Fibroblast of peridontal ligament (primary cell): ENCODE measurements at regions not wholly inside any gene's neighbourhood (a gene's known extent, or its start where the extent isn't known, plus 50 kb on each side); places are given as distances from the start of the nearest gene placed in this dataset.
A peak's percentile ranks its signal among the peaks of the same experiment; 100 is the strongest.
"Not testable (repeated sequence)": the region's sequence is repeated elsewhere in the genome, so short reads cannot be mapped to it uniquely, and the experiment has no call there.

Experiments used
- DNase-seq: peaks from one replicate; pipeline ENCODE4 v3.0.0-alpha.2; 2010; ENCODE audit errors: extremely low read depth

GRCh38 chr2:43149482-43150107, 76.8 kb downstream of the ZFP36L2 start:
- DNase-seq: no peak

DNA sequence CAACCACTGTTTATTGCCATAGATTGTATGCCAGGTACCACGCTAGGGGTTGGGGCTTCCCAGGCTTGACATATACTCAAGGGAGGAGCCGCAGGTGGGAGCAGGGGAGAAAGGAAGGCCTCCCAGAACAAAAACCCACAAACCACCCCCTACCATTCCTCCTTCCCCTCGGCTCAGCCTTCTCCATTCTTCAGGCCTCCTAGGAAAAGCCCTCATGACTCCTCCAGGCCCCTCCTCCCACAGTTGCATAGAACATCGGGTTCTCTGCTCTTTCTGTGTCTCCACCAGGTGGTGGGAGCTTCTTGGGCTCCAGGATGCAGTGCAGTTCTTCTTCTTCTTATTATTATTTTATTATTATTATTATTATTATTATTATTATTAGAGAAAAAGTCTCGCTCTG, 80.3 kb downstream of the ZFP36L2 start:
- no peak for DNase-seq

DNA sequence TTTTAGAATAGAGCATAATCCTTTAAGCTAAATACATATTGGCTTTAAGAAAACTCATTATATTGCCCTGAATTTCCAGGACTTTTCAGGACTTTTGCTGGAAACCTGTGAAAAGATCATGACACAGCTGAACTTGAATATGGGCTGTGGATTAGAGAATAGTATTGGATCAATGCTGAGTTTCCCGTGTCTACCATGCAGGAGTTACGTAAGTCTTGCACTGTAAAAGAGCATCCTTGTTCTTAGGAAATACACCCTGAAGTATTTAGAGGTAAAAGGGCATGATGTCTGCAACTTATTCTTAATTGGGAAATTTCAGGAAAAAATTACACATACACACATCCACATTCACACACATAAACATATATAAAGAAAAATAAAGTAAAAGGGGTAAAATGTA, 82.1 kb downstream of the ZFP36L2 start:
- DNase-seq: peak; percentile 31

- no peak for DNase-seq
These were observed 82.7 kb downstream of the ZFP36L2 start for GRCh38 chr2:43143756-43144155.

DNA sequence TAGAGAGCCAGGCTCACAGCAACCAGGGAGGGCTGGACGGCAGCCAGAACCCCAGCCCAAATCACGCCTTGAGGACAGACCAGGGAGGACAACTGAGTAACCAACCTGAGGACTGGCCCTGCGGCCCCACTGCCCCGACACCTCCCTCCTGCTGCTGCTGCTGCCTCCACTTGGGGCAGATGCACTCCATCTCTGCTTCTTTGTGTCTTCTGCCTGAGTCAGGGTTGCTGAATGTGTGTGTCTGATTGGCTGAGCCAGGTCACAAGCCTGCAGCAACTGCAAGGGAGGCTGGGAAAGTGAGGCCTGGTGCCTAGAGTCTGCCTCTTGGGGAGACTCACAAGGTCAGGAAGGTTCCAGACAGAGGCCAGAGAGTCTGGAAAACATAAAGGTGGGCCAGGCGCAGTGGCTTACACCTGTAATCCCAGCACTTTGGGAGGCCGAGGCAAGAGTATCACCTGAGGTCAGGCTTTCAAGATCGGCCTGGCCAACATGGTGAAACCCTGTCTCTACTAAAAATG, 83.4 kb downstream of the ZFP36L2 start:
- DNase-seq: no peak

DNA sequence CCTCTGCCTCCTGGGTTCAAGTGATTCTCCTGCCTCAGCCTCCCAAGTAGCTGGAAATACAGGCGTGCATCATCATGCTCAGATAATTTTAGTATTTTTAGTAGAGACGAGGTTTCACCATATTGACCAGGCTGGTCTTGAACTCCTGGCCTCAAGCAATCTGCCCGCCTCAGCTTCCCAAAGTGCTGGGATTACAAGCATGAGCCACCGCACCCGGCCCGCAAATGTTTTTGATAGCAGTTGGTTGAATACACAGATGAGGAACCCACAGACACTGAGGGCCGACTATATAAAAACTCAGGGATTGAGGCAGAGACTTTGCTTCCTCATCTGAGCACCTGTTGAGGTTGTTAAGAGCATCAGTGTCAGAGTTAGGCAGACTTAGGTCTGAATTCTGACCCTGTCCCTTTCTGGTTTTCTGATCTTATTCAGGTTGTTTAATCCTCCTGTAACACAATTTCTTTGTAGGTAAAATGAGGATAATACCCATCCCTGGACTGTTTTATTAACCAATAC, 84.7 kb downstream of the ZFP36L2 start:
- not testable (repeated sequence) for DNase-seq

- DNase-seq: peak; percentile 30
These were observed 86.3 kb downstream of the ZFP36L2 start for GRCh38 chr2:43139996-43140621.

DNA sequence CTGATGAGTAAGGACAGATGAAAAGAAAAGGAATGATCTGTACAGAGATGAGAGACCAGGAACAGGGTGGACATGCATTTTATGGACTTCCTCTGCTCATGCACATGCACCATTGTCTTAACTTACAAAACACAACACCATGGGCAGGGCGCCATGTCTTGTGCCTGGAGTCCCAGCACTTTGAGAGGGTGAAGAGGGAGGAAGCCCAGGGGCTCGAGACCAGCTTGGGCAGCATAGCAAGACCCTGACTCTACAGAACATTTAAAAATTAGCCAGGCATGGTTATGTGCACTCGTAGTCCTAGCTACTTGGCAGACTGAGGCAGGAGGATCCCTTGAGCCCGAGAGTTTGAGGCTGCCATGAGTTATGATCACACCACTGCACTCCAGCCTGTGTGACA, 86.9 kb downstream of the ZFP36L2 start:
- no peak for DNase-seq

DNA sequence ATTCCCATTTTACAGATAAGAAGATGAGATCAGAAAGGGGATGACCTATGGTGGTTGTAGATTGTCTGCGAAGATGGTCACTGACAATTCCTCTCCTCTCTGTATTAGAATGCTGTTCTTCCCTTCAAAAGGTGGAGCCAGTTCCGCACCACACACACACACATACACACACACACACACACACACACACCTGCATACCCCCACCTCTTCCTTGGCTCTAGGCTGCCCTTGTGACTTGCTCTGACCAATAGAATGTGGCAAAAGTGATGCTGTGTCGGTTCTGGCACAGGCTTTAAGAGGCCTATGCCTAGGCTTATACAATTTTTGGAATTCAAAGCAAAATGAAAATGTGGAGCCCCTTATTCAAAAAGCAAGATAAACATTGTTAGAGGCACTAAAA, 88.0 kb downstream of the ZFP36L2 start:
- no peak for DNase-seq

DNA sequence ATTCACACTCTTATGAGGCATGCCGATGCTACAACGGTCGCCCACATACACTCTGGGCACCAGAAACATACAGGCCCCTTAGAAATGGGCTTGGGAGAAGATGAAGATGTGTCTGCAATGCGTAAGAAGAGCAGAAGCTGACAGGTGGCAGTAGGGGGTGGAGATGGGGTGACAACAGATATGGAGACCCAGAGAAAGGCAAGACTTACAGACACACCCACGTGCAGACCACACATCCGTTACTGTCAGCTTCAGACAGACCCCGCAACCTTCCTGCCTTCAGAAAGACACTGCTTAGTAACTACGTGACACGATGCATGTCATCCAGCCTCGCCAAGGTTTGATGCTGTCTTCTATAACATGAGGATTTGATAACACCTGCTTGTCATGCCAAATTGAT, 89.5 kb downstream of the ZFP36L2 start:
- no peak for DNase-seq

- DNase-seq: no peak
These were observed 90.2 kb downstream of the ZFP36L2 start for GRCh38 chr2:43136011-43136799.

DNA sequence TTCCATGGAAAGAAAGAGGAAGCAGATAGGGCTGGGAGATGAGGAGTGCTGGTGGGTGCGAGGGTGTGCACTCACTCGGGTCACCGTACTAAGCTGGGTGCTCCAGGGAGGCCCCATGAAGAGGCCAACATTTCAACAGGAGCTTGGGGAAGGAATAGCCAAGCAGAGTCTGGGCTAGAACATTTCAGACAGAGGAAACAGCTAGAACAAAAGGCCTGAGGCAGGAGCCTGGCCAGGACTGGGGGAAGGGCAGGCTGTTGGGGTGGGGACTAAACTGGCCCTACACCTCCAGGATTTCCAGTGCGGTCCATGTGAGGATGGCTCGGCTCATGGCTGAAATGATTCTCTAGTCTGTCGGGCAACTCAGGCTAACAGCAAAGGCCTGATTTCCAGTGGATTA, 90.8 kb downstream of the ZFP36L2 start:
- no peak for DNase-seq

DNA sequence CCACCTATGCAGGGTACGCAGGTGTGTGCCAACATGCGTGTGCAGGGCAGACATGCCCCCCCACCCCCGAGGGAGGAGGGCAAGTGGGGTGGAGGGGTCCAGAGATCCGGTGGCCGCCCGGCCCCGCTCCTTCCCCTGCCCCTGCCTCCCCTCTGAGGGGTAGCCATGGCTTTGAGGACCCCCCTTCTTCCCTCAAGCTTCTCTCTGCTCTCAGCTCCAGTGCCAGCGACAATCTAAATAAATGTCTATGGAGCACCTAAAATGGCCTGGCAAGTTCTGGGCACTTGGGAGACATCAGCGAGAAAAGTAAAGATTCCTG, 91.9 kb downstream of the ZFP36L2 start:
- no peak for DNase-seq

DNA sequence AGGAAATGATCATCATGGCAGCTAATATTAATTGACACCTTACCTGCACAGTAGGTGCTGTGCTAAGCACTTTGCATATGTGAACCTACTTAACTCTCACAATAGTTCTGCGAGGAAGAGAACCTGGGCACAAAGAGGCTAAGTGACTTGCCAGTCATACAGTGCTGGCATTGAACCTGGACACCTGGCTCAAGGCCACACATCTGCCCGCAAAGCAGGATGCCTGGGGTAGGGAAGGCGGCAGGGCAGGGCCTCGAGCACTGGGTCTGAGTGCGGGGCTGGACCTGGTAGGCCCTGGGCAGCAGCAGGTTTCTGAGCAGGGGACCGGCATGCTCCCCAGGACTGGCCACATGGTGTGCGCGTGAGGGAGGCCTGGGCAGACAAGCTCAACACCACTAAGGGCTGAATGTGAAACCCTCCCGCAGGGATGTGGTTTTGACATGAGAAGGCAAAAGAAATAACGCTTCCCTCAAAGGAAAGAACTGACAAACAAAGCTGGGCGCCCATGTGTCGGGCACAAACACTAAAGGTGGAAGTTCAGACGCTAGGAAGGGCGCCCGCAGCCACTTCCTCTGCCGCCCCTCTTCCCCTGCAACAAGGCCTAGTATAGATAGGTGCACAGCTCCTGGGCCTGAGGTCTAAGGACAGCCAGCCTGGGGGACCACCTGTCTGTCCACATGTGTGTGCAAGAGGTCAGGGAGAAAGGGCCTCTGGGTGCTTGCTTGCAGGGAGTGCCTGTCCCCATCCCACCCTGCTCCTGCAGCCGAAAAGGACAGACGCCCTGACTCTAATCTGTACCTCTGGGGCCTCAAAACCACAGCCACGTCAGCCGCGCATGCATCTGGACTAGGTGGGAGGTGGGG, 92.5 kb downstream of the ZFP36L2 start:
- no peak for DNase-seq

GRCh38 chr2:43133336-43133707, 93.1 kb downstream of the ZFP36L2 start:
- DNase-seq: no peak

DNA sequence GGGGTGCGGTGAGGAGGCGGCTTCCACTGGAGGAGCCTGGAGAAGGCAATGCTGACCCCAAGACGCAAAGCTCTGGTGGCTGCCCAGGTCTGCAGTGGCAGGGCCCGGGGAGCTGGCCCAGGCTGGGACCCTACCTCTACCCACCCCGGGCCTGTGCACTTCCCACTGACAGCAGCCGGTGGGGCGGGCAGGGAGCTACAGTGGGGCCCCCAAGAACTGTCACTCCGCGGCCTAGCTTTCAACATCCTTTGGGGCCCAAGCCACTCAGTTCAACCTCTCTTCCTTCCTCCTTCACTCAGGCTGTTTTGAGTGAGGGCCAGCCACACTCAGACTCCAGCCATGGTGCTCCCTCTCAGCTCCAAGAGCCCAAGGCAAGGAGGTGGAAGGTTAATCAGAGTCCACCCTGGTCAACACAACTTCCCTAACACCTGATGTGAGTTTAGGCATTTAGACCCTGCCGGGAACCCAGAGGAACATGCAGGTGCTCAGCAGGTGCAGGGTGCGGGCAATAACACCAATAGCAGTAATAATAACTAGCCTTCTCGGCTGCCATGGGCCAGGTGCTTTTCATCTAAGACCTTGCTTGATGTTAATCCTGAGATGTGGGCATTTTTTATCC, 93.6 kb downstream of the ZFP36L2 start:
- no peak for DNase-seq

- no peak for DNase-seq
These were observed 94.3 kb downstream of the ZFP36L2 start for GRCh38 chr2:43131890-43132682.

DNA sequence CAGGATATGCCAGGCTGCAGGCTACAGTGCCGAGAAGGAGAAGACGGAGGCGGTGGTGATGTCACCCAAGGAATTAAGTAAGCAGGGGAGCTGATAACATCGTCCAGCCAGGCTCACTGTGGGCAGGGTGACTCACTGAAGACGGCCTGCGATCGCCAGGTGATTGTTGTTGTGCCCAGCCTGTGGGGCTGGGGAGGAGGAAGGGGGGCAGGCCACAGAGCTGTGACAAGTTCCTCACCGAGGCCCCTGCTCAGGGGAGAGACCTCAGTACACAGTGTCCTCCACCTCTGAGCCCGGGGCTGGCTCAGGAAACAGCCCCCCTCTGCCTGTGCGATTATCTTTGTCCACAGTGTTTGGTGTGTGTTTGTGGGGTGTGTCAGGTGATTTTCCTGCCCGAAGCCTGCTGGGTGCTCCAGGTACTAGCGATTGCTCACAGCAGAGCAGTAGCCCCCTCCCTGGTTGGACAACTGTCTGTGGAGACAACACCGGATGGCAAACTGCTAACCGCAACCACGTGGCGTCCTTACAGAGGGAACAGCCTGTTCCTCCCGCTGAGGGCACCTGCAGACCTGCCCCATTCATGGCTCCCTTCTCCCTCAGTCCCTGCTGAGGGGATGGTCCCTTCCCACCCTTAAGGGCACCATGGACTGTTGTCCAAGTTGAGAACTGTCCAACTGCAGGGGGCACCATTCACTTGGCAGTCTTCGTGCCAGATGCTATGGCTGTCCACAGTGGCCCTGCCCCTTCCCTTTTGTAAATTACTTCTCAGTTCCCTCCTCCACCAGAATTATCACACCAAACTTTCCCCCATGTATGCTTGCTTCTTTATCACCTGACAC, 95.1 kb downstream of the ZFP36L2 start:
- peak; percentile 57 for DNase-seq

GRCh38 chr2:43130548-43130875, 95.9 kb downstream of the ZFP36L2 start:
- no peak for DNase-seq
